ENCODE measurements at regions not wholly inside any gene's neighbourhood (a gene's known extent, or its start where the extent isn't known, plus 50 kb on each side); places are given as distances from the start of the nearest gene placed in this dataset.

GRCh38 chr10:7486528-7486927 lies 75.7 kb upstream of the SFMBT2 start:
- TF ChIP-seq POLR2A (IDR thresholded peaks at IDR 0.05): no peak
- TF ChIP-seq, protein P1, sequence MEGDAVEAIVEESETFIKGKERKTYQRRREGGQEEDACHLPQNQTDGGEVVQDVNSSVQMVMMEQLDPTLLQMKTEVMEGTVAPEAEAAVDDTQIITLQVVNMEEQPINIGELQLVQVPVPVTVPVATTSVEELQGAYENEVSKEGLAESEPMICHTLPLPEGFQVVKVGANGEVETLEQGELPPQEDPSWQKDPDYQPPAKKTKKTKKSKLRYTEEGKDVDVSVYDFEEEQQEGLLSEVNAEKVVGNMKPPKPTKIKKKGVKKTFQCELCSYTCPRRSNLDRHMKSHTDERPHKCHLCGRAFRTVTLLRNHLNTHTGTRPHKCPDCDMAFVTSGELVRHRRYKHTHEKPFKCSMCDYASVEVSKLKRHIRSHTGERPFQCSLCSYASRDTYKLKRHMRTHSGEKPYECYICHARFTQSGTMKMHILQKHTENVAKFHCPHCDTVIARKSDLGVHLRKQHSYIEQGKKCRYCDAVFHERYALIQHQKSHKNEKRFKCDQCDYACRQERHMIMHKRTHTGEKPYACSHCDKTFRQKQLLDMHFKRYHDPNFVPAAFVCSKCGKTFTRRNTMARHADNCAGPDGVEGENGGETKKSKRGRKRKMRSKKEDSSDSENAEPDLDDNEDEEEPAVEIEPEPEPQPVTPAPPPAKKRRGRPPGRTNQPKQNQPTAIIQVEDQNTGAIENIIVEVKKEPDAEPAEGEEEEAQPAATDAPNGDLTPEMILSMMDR (IDR thresholded peaks at IDR 0.05): no peak
